ENCODE measurements at regions not wholly inside any gene's neighbourhood (a gene's known extent, or its start where the extent isn't known, plus 50 kb on each side); places are given as distances from the start of the nearest gene placed in this dataset.

DNA sequence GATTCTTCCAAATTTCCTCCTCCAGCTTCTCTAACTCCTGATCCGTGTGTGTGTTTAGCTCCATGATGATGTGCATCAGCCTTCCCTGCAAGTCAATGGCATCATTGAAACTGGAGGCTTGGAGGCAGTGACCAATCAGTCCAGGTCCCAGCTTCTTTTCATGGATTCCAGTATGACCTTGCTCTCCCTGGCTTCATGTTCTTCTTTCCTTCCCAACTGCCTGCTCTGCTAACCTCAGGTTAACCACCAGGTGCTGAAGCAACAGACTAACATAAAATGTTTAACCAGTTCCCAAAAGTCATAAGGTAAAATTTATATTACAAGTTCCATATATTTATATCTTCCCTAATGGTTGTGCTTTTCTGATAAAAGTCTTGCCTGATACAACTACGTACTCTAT lies 512.8 kb upstream of the EPHA7 start:
- TF ChIP-seq POLR2AphosphoS5 (IDR thresholded peaks at IDR 0.05; ENCODE audit: low read depth, low read length), result no peak
- no peak for TF ChIP-seq EZH2phosphoT487 (IDR thresholded peaks at IDR 0.05; ENCODE audit: borderline replicate concordance)
- TF ChIP-seq ZNF274 (IDR thresholded peaks at IDR 0.05; ENCODE audit: low read depth, low read length), result no peak
- TF ChIP-seq POLR2A (IDR thresholded peaks at IDR 0.05; ENCODE audit: borderline replicate concordance, extremely low read depth, insufficient read depth, insufficient read length), result no peak

Measured in HCT116 (cell line).